Tibial nerve (tissue), 4 donors: ENCODE measurements at regions not wholly inside any gene's neighbourhood (a gene's known extent, or its start where the extent isn't known, plus 50 kb on each side); places are given as distances from the start of the nearest gene placed in this dataset.

Experiments
- CTCF ChIP-seq, 5 experiments: fragments of 200-600 bp in 3 of 5; fragments of 450-650 bp in 2 of 5; sonication (generic) in 3 of 5; IDR thresholded peaks; one replicate each; pipeline ENCODE4 v1.5.1; 2016 to 2019; ENCODE audit warnings: antibody characterized with exemption in 5 of 5, mild to moderate bottlenecking in 3 of 5, moderate library complexity in 2 of 5
- EP300 ChIP-seq, 2 donors: sonication (generic); formaldehyde crosslinking; IDR thresholded peaks; one replicate each; pipeline ENCODE4 v1.6.1; 2017; ENCODE audit warnings: antibody characterized with exemption in 2 of 2, mild to moderate bottlenecking in 1 of 2

GRCh38 chr9:81430727-81431126 lies 258.6 kb downstream of the TLE1 start:
- TF ChIP-seq CTCF (IDR thresholded peaks at IDR 0.05) = no peak
- no peak for TF ChIP-seq EP300 (IDR thresholded peaks at IDR 0.05)
